LNCaP clone FGC (cell line): ENCODE measurements at regions not wholly inside any gene's neighbourhood (a gene's known extent, or its start where the extent isn't known, plus 50 kb on each side); places are given as distances from the start of the nearest gene placed in this dataset.

Source experiments
- DNase-seq: peaks from one replicate; pipeline ENCODE4 v3.0.0-alpha.2; 2011; ENCODE audit warnings: low read depth
- H3K4me3 ChIP-seq: 2 replicates; pipeline ENCODE4 v1.5.1; 2011; ENCODE audit warnings: mild to moderate bottlenecking, low read depth, low read length, control low read depth
- TF ChIP-seq, protein P1 (sequence below): IDR thresholded peaks from 2 replicates; pipeline ENCODE4 v1.5.1; 2012; ENCODE audit warnings: mild to moderate bottlenecking; ENCODE audit not compliant: control insufficient read depth, insufficient read depth; ENCODE audit errors: extremely low read depth

DNA sequence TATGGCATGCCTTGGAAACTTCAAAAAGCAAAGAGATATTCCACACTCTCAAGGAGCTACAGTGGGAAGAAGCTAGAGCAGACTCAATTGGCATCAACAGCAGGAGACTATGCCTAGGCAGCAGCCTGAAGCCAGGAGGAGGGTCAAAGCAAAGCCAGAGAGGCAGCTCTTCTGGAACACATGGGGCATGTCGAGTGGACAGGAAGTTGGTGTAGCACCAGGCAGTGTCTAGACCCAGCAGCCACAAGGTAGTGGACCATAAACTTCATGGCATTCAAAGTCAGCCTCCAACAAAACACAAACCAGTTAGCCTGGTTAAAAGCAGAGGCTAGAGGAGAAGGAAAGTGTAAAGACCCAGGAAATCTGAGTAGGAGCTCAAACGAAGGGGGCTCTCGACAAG is 311.2 kb upstream of the PKDCC start:
- TF ChIP-seq, protein P1, sequence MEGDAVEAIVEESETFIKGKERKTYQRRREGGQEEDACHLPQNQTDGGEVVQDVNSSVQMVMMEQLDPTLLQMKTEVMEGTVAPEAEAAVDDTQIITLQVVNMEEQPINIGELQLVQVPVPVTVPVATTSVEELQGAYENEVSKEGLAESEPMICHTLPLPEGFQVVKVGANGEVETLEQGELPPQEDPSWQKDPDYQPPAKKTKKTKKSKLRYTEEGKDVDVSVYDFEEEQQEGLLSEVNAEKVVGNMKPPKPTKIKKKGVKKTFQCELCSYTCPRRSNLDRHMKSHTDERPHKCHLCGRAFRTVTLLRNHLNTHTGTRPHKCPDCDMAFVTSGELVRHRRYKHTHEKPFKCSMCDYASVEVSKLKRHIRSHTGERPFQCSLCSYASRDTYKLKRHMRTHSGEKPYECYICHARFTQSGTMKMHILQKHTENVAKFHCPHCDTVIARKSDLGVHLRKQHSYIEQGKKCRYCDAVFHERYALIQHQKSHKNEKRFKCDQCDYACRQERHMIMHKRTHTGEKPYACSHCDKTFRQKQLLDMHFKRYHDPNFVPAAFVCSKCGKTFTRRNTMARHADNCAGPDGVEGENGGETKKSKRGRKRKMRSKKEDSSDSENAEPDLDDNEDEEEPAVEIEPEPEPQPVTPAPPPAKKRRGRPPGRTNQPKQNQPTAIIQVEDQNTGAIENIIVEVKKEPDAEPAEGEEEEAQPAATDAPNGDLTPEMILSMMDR: no peak
- DNase-seq: no peak
- H3K4me3 ChIP-seq: no peak overlapping the region

DNA sequence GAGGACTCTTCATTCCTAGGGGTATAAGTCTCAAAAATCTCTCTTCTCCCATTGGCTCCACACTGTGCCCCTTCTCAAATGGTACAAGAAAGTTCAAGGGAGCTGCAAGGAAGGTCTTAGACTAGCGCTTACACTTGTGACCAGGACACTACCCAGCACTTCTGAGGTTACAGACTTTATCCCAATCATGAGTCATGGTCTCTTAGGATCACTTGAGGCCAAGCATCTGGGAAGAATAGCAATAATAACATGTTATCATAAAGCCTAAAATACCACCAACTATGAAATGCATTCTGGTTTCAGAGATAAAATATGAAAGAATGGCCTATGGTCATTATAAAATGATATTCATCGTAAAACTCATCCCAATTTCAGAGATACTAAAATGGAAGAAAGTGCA is 309.9 kb upstream of the PKDCC start:
- TF ChIP-seq, protein P1: no peak
- DNase-seq: no peak
- no peak overlapping the region for H3K4me3 ChIP-seq

DNA sequence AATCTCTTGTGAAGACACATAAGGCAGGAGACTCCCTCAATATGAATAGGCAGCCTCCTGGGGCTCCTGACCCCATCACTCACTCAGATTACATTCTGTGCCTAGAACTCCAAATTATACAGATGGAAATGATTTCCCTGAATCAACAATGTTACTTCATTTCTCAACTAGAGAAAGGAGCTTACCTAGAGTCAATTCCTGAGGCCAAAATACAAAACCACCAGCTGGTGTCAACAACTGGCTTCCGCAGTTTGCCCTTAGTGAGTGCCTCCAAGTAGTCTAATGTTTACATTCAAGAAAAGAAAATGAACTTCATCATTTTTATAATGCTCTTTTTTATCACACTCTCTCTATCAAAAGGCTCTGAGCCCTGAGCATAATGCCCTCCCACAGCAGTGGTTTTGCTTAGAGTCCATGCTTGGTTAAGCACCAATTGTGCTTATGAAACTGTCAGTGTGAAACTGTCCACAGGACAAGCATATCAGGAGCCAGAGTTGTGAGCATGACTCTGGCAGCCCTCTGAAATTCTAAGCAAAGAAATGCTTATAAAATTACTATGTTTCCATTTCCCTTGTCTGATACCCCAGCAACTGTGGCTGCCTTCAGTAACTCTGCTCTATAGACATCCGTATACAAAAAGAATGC is 305.7 kb upstream of the PKDCC start:
- no peak overlapping the region for H3K4me3 ChIP-seq
- TF ChIP-seq, protein P1: no peak
- DNase-seq: no peak

- no peak for DNase-seq
- TF ChIP-seq, protein P1: no peak
- H3K4me3 ChIP-seq: no peak overlapping the region
Observed at GRCh38 chr2:41743324-41743723, 304.5 kb upstream of the PKDCC start.

DNA sequence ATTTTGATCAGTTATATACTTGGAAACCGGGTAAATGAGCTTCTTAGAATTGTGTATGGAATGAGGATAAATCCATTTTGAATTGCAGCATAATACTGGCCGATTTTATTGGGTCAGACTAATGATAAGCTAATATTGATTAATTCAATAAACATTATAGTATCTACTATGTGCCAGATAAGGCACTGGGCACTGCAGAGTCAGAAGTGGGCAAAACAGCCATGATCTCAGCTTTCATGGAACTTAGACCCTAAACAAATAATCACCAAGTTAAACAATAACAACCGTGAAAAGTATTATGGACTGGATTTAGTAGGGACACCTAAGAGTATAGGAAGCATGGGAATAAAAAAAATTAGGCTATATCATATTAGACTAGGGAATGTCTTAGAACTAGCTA is 297.0 kb upstream of the PKDCC start:
- TF ChIP-seq, protein P1: no peak
- DNase-seq: no peak

GRCh38 chr2:41759880-41760279 is 287.9 kb upstream of the PKDCC start:
- H3K4me3 ChIP-seq: no peak overlapping the region
- TF ChIP-seq, protein P1: no peak
- no peak for DNase-seq

More for the DNA sequence above, 297.0 kb upstream of the PKDCC start:
- H3K4me3 ChIP-seq: no peak overlapping the region

DNA sequence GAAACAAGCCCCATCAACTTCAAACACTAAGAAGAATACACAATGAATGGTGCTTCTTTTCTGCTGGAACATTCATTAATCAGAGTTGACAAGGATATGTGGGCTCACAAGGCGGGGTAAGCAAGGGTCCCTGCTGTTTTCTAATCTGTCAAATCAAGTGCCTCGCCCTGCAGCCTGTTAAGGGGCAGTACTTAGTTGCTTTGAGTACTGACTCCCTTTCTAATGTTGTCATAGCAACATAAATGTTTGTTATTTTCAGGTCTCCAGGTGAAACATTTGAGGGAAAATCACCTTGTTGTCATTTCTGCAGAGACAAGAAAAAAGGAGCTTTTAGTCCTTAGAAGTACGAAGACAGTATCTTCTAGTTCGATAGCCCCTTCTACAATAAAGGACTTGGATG is 284.7 kb upstream of the PKDCC start:
- no peak for DNase-seq
- no peak overlapping the region for H3K4me3 ChIP-seq
- TF ChIP-seq, protein P1: no peak
